ENCODE measurements at regions not wholly inside any gene's neighbourhood (a gene's known extent, or its start where the extent isn't known, plus 50 kb on each side); places are given as distances from the start of the nearest gene placed in this dataset.

DNA sequence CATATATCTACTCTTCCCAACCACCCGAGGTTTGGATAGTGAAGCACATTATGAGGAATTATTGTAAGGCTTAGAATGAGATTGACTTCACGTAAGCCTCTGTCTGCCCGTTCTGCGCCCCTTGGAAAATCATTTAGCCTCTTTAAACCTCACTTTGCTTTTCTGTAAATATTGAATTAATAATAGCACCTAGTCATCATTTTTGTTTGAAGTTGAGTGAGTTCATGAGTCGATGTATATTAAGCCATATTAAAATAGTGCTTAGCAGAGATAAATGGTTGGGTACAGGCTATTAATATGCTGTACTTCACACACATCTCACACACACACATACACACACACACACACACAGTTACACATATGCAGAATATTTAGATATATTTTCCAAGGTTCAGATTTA is 344.8 kb upstream of the EYS start:
- TF ChIP-seq, protein P1, sequence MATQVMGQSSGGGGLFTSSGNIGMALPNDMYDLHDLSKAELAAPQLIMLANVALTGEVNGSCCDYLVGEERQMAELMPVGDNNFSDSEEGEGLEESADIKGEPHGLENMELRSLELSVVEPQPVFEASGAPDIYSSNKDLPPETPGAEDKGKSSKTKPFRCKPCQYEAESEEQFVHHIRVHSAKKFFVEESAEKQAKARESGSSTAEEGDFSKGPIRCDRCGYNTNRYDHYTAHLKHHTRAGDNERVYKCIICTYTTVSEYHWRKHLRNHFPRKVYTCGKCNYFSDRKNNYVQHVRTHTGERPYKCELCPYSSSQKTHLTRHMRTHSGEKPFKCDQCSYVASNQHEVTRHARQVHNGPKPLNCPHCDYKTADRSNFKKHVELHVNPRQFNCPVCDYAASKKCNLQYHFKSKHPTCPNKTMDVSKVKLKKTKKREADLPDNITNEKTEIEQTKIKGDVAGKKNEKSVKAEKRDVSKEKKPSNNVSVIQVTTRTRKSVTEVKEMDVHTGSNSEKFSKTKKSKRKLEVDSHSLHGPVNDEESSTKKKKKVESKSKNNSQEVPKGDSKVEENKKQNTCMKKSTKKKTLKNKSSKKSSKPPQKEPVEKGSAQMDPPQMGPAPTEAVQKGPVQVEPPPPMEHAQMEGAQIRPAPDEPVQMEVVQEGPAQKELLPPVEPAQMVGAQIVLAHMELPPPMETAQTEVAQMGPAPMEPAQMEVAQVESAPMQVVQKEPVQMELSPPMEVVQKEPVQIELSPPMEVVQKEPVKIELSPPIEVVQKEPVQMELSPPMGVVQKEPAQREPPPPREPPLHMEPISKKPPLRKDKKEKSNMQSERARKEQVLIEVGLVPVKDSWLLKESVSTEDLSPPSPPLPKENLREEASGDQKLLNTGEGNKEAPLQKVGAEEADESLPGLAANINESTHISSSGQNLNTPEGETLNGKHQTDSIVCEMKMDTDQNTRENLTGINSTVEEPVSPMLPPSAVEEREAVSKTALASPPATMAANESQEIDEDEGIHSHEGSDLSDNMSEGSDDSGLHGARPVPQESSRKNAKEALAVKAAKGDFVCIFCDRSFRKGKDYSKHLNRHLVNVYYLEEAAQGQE (IDR thresholded peaks at IDR 0.05; ENCODE audit: low read depth) = no peak
- TF ChIP-seq RAD21 (IDR thresholded peaks at IDR 0.05; ENCODE audit: low read depth) = no peak
- TF ChIP-seq TCF12 (IDR thresholded peaks at IDR 0.05; ENCODE audit: low read depth) = no peak
- TF ChIP-seq, protein P2, sequence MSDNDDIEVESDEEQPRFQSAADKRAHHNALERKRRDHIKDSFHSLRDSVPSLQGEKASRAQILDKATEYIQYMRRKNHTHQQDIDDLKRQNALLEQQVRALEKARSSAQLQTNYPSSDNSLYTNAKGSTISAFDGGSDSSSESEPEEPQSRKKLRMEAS (IDR thresholded peaks at IDR 0.05) = no peak
- no peak for TF ChIP-seq ZBTB7A (IDR thresholded peaks at IDR 0.05; ENCODE audit: low read depth)
